ENCODE measurements at regions not wholly inside any gene's neighbourhood (a gene's known extent, or its start where the extent isn't known, plus 50 kb on each side); places are given as distances from the start of the nearest gene placed in this dataset.
"Not testable (repeated sequence)": the region's sequence is repeated elsewhere in the genome, so short reads cannot be mapped to it uniquely, and the experiment has no call there.

DNA sequence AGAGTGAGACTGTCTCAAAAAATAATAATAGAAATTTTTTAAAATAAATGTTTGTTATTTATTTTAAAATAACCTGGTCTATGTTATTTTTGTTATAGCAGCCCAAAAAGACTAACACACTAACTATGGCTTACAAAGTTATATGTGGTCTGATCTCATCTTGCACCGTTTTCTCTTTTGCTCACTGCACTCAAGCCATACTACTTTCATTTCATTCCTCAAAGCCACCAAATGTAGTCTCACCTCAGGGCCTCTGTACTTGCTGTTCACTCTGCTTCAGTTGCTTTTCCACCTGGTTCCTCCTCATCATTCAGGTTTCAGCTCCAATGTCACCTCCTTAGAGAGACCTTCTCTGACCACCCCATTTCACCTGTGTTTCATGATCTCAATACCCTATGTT is 55.2 kb upstream of the MDM1 start:
- H3K36me3 Mint-ChIP-seq, result peaks cover 1 to 3% of the 10 kb centered on the region in 2 donors
- no peak overlapping the region for H3K27ac Mint-ChIP-seq
- no peak overlapping the region for H3K4me3 Mint-ChIP-seq

DNA sequence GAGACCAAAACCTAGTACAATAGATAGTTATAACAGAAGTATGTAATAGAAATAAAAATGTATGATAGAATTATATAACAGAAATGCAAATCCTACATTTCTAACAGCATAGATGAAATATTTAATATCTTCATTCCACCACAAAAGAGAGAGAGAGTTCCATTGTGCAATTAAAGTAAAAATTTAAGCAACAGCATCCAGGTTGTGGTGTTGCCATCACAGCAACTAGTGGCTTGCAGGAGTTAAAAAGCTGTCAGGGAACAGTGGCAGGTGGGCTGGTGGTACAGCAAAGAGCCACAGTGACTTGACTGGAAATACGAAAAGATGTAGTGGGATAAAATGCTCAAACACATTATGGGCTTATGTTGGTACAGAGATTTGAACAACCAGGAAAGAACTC is 57.1 kb upstream of the MDM1 start:
- H3K4me3 Mint-ChIP-seq, result no peak overlapping the region
- H3K27me3 Mint-ChIP-seq, result peaks cover 0 to 3% of the 10 kb centered on the region in 2 donors
- H3K27ac Mint-ChIP-seq, result no peak overlapping the region
- peaks cover 0 to 3% of the 10 kb centered on the region in 2 donors for H3K9me3 Mint-ChIP-seq
- no peak for DNase-seq
- ATAC-seq (replicated peaks), result no peak
- no peaks in the 10 kb centered on the region for H3K4me1 Mint-ChIP-seq
- H3K36me3 Mint-ChIP-seq, result peaks cover 0 to 3% of the 10 kb centered on the region in 2 donors

More for the DNA sequence above, 55.2 kb upstream of the MDM1 start:
- H3K4me1 Mint-ChIP-seq, result no peaks in the 10 kb centered on the region
- H3K9me3 Mint-ChIP-seq, result peaks cover 0 to 3% of the 10 kb centered on the region in 2 donors
- DNase-seq (no peak), ATAC-seq (replicated peaks) (no peak)
- peaks cover 3 to 7% of the 10 kb centered on the region in 2 donors for H3K27me3 Mint-ChIP-seq

DNA sequence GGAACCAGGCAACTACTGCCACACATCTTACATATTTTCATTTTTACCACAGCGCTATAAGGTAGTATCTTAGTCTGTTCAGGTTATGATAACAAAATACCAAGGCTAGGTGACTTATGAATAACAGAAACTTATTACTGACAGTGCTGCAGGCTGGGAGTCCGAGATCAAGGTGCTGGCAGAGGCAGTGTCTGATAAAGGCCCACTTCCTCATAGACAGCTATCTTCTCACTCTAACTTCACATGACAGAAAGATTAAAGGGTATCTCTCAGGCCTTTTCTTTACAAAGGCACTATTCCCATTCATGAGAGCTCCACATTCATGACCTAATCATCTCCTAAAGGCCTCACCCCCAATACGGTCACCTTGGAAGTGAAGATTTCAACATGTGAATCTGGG is 59.8 kb upstream of the MDM1 start:
- DNase-seq (no peak), ATAC-seq (replicated peaks) (no peak)
- no peaks in the 10 kb centered on the region for H3K27me3 Mint-ChIP-seq
- H3K4me1 Mint-ChIP-seq, result no peaks in the 10 kb centered on the region
- H3K4me3 Mint-ChIP-seq, result no peak overlapping the region
- H3K27ac Mint-ChIP-seq, result peak overlapping the region; percentile 47
- peaks cover 0 to 5% of the 10 kb centered on the region in 2 donors for H3K36me3 Mint-ChIP-seq
- H3K9me3 Mint-ChIP-seq, result peaks cover 3% of the 10 kb centered on the region in 2 donors

DNA sequence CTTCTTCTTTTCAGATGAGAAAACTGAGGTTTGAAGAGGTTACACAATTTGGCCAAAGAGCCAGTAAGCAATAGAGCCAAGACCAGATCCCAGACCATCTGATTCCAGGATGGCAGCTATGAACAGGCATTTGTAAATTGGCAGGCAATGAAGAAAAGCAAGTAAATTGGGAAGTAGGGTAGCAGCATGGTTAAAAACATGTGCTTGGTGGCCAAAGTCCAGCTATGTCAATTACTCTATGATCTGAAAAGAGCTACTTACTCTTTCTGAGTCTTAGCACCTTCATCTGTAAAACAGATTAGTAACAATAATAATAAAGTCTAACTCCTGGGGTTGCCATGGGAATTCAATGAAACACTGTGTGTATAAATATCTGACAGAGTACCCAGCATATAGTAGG is 60.2 kb upstream of the MDM1 start:
- no peak overlapping the region for H3K27ac Mint-ChIP-seq
- H3K36me3 Mint-ChIP-seq, result peaks cover 0 to 6% of the 10 kb centered on the region in 2 donors

DNA sequence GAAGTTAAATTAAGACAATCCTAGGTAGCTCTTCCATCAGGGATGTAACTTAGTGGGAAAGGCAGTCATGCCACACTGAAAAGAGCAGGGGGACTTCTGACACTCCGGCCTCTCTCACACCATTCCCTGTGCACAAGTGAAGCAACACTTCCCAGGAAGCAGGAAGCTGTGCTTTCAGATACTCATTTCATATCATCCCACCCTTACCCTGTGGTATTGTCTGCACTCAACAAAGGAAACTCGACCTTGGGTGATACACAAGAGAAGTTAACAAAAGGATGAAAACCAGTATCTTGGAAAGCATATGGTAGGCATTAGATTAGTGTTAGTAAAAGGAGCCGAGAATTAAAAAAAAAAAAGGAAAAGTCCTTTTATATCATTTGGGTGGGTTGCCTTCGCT is 61.3 kb upstream of the MDM1 start:
- H3K36me3 Mint-ChIP-seq, result peaks cover 0 to 6% of the 10 kb centered on the region in 2 donors
- DNase-seq (no peak), ATAC-seq (replicated peaks) (no peak)
- H3K4me3 Mint-ChIP-seq, result no peak overlapping the region
- no peak overlapping the region for H3K27ac Mint-ChIP-seq
- H3K4me1 Mint-ChIP-seq, result no peaks in the 10 kb centered on the region
- no peaks in the 10 kb centered on the region for H3K27me3 Mint-ChIP-seq
- H3K9me3 Mint-ChIP-seq, result peaks cover 3 to 4% of the 10 kb centered on the region in 2 donors

More for the DNA sequence above, 60.2 kb upstream of the MDM1 start:
- no peak for ATAC-seq (replicated peaks)
- no peak overlapping the region for H3K4me3 Mint-ChIP-seq
- H3K9me3 Mint-ChIP-seq, result peaks cover 3 to 4% of the 10 kb centered on the region in 2 donors
- no peaks in the 10 kb centered on the region for H3K27me3 Mint-ChIP-seq
- no peaks in the 10 kb centered on the region for H3K4me1 Mint-ChIP-seq
- no peak for DNase-seq

DNA sequence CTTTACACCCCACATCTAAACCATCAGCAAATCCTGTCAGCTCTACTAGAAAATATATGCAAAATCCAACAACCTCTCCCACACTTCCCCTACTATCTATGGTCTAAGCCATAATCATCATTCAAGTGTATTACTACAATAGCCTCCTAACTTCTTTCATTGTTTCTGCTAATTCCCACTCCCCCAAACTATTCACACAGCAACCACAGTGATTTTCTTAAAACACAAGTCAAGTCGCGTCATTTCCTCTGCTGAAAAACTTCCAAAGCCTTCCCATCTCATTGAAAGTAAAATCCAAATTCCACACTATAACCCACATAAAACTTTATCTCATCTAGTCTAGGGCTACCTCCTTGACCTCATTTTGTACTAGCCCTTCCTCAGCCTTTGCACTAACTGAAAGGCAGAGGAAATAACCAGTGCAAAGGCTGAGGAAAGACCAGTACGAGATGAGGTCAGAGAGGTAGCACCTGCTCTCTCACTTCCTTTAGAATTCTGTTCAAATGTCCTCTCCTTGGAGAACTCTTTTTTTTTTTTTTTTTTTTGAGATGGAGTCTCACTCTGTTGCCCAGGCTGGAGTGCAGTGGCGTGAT is 65.5 kb upstream of the MDM1 start:
- H3K27me3 Mint-ChIP-seq, result no peaks in the 10 kb centered on the region
- no peak overlapping the region for H3K27ac Mint-ChIP-seq
- DNase-seq, result no peak
- peaks cover 0 to 4% of the 10 kb centered on the region in 2 donors for H3K9me3 Mint-ChIP-seq
- no peaks in the 10 kb centered on the region for H3K4me1 Mint-ChIP-seq
- H3K4me3 Mint-ChIP-seq, result no peak overlapping the region
- no peak for ATAC-seq (replicated peaks)
- H3K36me3 Mint-ChIP-seq, result peaks cover 0 to 3% of the 10 kb centered on the region in 2 donors

DNA sequence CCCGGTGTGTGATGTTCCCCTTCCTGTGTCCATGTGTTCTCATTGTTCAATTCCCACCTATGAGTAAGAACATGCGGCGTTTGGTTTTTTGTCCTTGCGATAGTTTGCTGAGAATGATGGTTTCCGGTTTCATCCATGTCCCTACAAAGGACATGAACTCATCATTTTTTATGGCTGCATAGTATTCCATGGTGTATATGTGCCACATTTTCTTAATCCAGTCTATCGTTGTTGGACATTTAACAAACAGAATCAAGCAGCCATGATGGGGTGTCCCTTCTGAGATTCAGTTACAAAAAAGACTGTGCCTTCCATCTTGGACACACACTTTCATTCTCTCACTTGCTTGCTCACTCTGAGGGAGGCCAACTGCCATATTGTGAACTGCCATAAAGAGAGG is 66.5 kb upstream of the MDM1 start:
- not testable (repeated sequence) for ATAC-seq (replicated peaks); H3K9me3 Mint-ChIP-seq; H3K27ac Mint-ChIP-seq; H3K4me3 Mint-ChIP-seq; H3K36me3 Mint-ChIP-seq; DNase-seq; H3K27me3 Mint-ChIP-seq; H3K4me1 Mint-ChIP-seq

DNA sequence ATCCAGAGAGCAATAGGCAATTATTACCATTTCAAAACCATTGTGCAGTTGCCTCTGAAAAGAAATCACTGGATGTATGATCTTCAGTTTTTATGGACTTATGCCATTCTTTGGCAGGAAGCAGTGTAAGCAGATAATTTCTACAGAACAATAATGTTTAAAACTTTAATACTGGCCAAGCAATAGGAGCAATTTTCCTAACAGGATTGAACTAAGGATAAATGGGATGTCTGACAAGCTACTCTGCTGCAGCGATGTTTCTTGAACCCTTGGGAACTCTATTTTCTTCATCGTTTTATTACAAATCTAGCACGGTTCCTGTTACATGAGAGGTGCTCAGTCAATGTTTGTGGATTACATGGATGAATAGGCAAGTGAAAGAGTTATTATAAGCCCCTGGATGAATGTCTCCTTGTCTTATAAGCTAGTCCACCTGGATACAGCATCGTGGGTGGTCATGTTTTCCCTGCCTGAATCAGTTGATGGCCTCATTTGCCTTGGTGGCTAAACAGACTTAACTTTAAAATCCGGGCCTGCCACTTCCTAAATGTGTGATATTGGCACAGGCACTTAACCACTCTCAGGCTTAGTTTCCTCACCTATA is 68.2 kb upstream of the MDM1 start:
- peaks cover 0 to 3% of the 10 kb centered on the region in 2 donors for H3K36me3 Mint-ChIP-seq
- peaks cover 0 to 4% of the 10 kb centered on the region in 2 donors for H3K9me3 Mint-ChIP-seq
- ATAC-seq (replicated peaks), result no peak
- no peaks in the 10 kb centered on the region for H3K4me1 Mint-ChIP-seq
- no peak overlapping the region for H3K4me3 Mint-ChIP-seq
- H3K27ac Mint-ChIP-seq, result no peak overlapping the region
- H3K27me3 Mint-ChIP-seq, result no peaks in the 10 kb centered on the region
- DNase-seq, result no peak

DNA sequence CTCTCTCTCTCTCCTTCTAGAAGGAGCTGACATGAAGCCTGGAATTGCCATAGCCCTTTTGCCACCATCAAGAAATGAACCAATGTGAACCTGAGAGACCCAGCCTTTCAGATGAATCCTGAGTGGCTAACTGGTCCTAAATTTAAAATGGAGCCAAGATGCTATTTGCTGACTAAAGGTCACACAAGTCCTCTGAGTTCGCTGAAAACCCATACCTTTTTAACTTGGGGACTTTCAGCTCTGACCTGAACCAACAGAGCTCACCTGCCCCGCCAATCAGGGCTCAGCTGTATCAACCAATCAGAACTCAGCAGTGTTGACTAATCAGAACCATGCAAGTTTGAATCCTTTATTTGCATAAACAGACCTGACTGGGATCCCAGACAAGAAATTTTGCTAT is 70.3 kb upstream of the MDM1 start:
- DNase-seq (no peak), ATAC-seq (replicated peaks) (no peak)
- Mint-ChIP-seq H3K36me3 (no peaks in the 10 kb centered on the region), H3K9me3 (no peaks in the 10 kb centered on the region), H3K4me1 (peaks cover 0 to 3% of the 10 kb centered on the region in 2 donors), H3K27me3 (peaks cover 0 to 7% of the 10 kb centered on the region in 2 donors), H3K27ac (no peak overlapping the region), H3K4me3 (no peak overlapping the region)

DNA sequence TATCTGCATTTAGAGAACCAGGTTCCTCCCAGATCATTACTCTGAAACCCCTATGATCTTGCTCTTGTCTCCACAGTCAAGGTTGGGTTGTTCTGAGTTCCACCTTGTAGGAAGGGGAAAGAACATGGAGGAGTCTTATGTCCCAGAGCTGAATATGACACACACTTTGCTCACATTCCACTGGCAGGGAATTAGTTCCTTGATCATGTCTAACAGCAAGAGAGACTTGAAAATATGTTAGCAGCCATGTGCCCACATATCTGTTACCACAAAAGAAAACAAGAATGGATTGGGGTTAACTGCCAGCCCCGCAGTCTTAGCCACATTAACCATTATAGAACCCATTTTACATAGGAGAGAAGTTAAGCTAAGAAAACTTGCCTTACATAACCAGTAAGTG is 71.1 kb upstream of the MDM1 start:
- H3K4me1 Mint-ChIP-seq, result peaks cover 0 to 3% of the 10 kb centered on the region in 2 donors
- H3K27me3 Mint-ChIP-seq, result peaks cover 0 to 7% of the 10 kb centered on the region in 2 donors
- H3K4me3 Mint-ChIP-seq, result no peak overlapping the region
- DNase-seq, result no peak
- H3K27ac Mint-ChIP-seq, result no peak overlapping the region
- ATAC-seq (replicated peaks), result no peak
- H3K9me3 Mint-ChIP-seq, result no peaks in the 10 kb centered on the region
- no peaks in the 10 kb centered on the region for H3K36me3 Mint-ChIP-seq

DNA sequence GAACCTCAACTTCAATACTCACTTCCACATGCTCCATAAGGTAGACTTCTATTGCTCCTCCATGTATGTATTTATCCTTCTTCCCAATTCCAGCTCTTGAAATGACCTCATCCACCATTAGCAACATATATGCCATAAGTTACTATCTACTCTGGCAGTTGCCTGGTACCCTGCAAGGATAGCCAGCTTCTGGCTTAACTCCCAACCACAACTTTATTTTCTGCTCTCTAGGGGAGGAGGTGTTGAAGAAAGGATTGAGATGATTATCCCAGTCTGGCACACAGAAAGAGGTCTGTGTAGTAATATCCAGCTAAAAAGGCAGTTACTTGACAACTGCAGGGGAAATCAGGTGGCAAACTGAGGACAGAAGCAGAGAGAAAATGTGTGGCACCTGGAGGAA is 71.5 kb upstream of the MDM1 start:
- Mint-ChIP-seq H3K9me3 (no peaks in the 10 kb centered on the region), H3K27ac (no peak overlapping the region), H3K27me3 (peaks cover 0 to 7% of the 10 kb centered on the region in 2 donors), H3K36me3 (no peaks in the 10 kb centered on the region), H3K4me3 (no peak overlapping the region), H3K4me1 (peaks cover 0 to 3% of the 10 kb centered on the region in 2 donors)
- ATAC-seq (replicated peaks), result no peak
- no peak for DNase-seq

DNA sequence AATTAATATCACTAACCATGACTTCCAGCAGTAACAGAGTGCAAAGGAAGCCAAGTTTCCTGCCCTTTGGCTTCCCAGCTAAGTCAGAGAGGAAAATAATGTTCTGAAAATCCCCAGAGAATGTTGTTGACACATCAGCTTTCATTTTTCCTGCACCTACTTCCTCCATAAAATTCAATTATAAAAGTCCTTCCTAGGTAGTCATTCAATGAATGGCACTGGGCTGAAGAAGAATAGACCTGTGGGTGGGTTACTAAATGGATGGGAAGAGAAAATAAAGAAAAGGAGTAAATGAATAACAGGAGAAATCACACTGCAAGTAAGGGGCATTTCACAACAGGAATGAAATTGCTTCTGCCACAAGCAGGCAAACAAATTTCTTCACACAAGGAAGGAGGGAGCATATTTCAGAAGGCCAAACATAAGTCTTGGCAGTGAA is 73.2 kb upstream of the MDM1 start:
- no peak for DNase-seq
- H3K4me1 Mint-ChIP-seq, result peaks cover 0 to 3% of the 10 kb centered on the region in 2 donors
- H3K9me3 Mint-ChIP-seq, result no peaks in the 10 kb centered on the region
- no peak overlapping the region for H3K4me3 Mint-ChIP-seq
- no peak overlapping the region for H3K27ac Mint-ChIP-seq
- no peak for ATAC-seq (replicated peaks)
- H3K27me3 Mint-ChIP-seq, result peaks cover 0 to 7% of the 10 kb centered on the region in 2 donors
- no peaks in the 10 kb centered on the region for H3K36me3 Mint-ChIP-seq

DNA sequence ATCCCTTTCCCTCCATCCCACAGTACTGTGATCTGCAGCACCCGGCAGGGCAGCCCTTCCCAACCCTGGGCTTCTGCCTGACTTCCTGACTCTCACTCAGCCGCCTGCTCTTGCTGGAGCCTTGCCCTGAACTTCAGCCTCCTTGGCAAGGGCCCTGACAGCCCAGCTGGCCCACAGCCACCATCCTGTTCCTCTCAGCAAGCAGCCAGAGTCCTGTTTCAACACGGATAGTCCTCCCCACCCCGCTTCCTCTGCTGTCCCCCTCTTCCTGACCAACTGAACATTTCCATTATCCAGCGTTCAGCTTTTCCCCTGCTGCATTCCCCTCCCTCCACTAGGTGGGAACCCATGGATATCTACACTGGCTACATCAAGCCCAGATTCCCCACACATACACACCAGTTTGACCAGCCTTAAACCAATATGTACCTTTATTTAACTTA is 74.0 kb upstream of the MDM1 start:
- H3K4me3 Mint-ChIP-seq, result no peak overlapping the region
- H3K9me3 Mint-ChIP-seq, result no peaks in the 10 kb centered on the region
- no peak for DNase-seq
- no peaks in the 10 kb centered on the region for H3K36me3 Mint-ChIP-seq
- peaks cover 0 to 7% of the 10 kb centered on the region in 2 donors for H3K27me3 Mint-ChIP-seq
- peaks cover 0 to 3% of the 10 kb centered on the region in 2 donors for H3K4me1 Mint-ChIP-seq
- ATAC-seq (replicated peaks), result no peak
- H3K27ac Mint-ChIP-seq, result no peak overlapping the region

DNA sequence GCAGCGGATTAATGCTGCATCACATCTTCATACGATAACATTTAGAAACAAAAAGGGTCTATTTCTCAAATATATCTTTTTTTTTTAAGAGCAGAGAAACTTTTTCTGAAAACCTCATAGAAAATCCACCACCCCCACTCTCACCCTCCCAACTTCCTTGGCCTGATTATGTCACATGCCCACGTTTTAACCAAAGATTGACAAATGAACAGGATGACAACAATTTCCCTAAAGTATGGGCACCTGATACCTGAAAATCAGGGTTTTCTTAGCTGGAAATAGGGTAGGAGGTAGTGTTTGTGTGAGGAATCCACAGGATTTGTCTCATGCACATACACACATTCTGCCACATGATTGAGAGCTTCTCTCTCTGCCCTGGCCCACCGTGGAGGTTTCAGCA is 74.7 kb upstream of the MDM1 start:
- Mint-ChIP-seq H3K4me1 (peaks cover 0 to 3% of the 10 kb centered on the region in 2 donors), H3K27ac (no peak overlapping the region)
- no peak for ATAC-seq (replicated peaks)

DNA sequence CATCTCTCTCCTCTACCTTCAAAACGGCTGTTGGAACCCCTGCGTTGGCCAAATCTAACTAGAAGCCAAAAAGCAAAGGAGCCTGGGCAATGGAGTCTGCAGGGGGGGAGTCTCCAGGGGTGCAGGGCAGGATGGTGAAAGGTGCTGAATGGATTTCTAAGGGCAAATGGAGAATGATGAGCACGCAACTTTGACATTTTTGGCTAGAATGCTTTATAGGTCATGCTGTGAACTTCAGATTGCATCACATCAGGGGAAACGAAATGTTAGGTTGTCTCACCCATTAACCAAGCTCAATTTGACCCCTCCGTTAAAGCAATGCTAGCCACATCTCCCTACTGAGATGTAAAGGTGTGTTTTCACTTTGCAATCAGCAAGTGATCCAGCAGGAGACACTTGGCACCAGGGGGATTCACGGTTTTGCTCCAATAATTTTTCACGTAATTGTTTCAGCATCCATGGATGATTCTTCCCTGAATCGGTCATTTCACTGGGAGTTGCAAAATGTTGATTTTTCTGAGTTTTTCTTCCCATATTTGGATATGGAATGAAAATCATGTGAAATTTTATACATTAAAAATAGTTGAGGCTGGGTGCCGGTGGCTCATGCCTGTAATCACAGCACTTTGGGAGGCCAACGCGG is 78.0 kb upstream of the MDM1 start:
- no peak for ATAC-seq (replicated peaks)
- H3K27ac Mint-ChIP-seq, result no peak overlapping the region
- no peaks in the 10 kb centered on the region for H3K9me3 Mint-ChIP-seq
- no peak overlapping the region for H3K4me3 Mint-ChIP-seq
- no peak for DNase-seq
- peaks cover 3 to 7% of the 10 kb centered on the region in 2 donors for H3K4me1 Mint-ChIP-seq
- no peaks in the 10 kb centered on the region for H3K36me3 Mint-ChIP-seq
- peaks cover 0 to 7% of the 10 kb centered on the region in 2 donors for H3K27me3 Mint-ChIP-seq

More for the DNA sequence above, 74.7 kb upstream of the MDM1 start:
- H3K27me3 Mint-ChIP-seq, result peaks cover 0 to 7% of the 10 kb centered on the region in 2 donors
- no peaks in the 10 kb centered on the region for H3K36me3 Mint-ChIP-seq
- H3K4me3 Mint-ChIP-seq, result no peak overlapping the region
- DNase-seq, result no peak
- H3K9me3 Mint-ChIP-seq, result no peaks in the 10 kb centered on the region
